ENCODE measurements at regions not wholly inside any gene's neighbourhood (a gene's known extent, or its start where the extent isn't known, plus 50 kb on each side); places are given as distances from the start of the nearest gene placed in this dataset.

DNA sequence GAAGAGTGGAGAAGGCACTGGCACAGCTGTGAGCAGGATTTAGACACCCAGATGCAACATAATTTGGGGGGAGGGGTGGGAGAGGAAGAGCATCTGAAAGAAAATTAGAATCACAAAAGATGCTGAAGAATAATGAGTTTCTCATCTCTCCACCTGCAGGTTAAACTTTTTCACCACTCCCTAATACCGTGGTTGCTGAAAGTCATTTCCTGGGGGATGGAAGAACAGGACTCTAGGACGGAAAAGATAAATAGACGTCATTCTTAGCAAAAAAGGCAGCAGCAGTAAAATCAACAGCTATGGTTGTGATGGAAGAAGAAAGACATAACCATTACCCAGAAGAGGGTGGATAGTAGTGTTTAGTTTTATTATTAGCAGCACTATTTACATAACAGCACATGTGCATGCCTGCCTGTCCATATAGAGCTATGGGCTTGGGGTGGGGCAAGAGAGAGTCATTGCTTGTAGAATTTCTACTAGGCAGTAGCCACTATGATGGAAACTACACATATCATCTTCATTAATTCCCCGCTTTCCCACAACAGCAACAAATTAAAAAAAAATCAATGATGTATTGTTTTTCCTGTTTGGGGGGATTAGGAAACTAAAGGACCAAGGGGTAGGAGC is 212.2 kb downstream of the TRIB2 start (continued):
- no peak for TF ChIP-seq ZNF841 (CRISPR knock-in tag; IDR thresholded peaks at IDR 0.05; ENCODE audit: borderline replicate concordance)

DNA sequence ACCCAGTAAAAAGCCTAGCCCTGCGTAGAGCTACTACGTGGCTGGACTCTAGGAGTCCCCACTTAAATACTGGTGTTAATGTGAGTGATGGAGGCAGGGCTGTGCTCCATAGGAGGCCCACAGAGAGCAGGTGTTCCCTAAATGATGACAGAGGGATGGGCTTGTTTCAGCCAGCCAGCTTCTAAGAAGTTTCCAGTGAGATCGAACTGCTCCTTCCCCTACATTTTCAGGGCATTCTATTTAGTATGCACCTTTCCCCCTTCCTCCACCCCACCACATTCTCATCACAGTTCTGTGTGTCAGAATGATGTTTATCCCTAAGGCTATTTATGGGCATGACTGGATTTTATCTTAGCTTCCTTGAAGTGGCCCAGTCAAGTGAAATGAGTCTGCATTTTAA is 213.0 kb downstream of the TRIB2 start:
- BruUV-seq (replicated peaks) = no TSS peak
- no peak for FAIRE-seq
- Histone ChIP-seq H3K4me1 (ENCODE audit: insufficient read depth, low read length) (no peaks in the 10 kb centered on the region), H3K27me3 (ENCODE audit: control insufficient read depth in 1 of 2, insufficient read depth in 2 of 2, low read length in 2 of 2) (no peaks in the 10 kb centered on the region), H3K36me3 (replicated peaks in 1 of 2; ENCODE audit: control insufficient read depth in 1 of 2, insufficient read depth in 2 of 2, low read length in 2 of 2) (no peaks in the 10 kb centered on the region), H3K79me2 (ENCODE audit: insufficient read depth, low read length) (no peaks in the 10 kb centered on the region), H4K20me1 (ENCODE audit: insufficient read depth, low read length) (no peaks in the 10 kb centered on the region), H3K9ac (ENCODE audit: insufficient read depth, low read depth, low read length) (no peak overlapping the region), H3K9me3 (ENCODE audit: low read length) (no peaks in the 10 kb centered on the region), H2AFZ (ENCODE audit: low read length) (no peak overlapping the region), H3K4me2 (ENCODE audit: low read depth, low read length) (no peak overlapping the region), H3K27ac (ENCODE audit: extremely low read length, insufficient read depth, low read length) (no peak overlapping the region), H3K4me3 (replicated peaks in 1 of 3; ENCODE audit: insufficient read depth in 1 of 3, low read depth in 2 of 3, low read length in 3 of 3) (no peak overlapping the region)
- ATAC-seq = no peak
- 2% methylated on average over 3 of the region's 3 CpGs for WGBS (ENCODE audit: low lambda C conversion rate)
- TF ChIP-seq, protein P1, sequence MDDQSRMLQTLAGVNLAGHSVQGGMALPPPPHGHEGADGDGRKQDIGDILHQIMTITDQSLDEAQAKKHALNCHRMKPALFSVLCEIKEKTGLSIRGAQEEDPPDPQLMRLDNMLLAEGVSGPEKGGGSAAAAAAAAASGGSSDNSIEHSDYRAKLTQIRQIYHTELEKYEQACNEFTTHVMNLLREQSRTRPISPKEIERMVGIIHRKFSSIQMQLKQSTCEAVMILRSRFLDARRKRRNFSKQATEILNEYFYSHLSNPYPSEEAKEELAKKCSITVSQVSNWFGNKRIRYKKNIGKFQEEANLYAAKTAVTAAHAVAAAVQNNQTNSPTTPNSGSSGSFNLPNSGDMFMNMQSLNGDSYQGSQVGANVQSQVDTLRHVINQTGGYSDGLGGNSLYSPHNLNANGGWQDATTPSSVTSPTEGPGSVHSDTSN (CRISPR knock-in tag; IDR thresholded peaks at IDR 0.05; ENCODE audit: borderline replicate concordance) = no peak
- TF ChIP-seq WIZ (CRISPR knock-in tag; IDR thresholded peaks at IDR 0.05) = no peak
- no peak for TF ChIP-seq BRD4 (CRISPR knock-in tag; IDR thresholded peaks at IDR 0.05)
- TF ChIP-seq NCOA2 (CRISPR knock-in tag; IDR thresholded peaks at IDR 0.05) = no peak
- no peak for TF ChIP-seq MBNL3 (CRISPR knock-in tag; conservative IDR thresholded peaks at IDR 0.05)
- TF ChIP-seq RBM39 (IDR thresholded peaks at IDR 0.05; ENCODE audit: low read depth, low read length, poor library complexity, severe bottlenecking) = no peak
- TF ChIP-seq MIER3 (CRISPR knock-in tag; IDR thresholded peaks at IDR 0.05; ENCODE audit: borderline replicate concordance) = no peak
- no peak for TF ChIP-seq ZNF547 (CRISPR knock-in tag; IDR thresholded peaks at IDR 0.05)
- TF ChIP-seq, protein P2, sequence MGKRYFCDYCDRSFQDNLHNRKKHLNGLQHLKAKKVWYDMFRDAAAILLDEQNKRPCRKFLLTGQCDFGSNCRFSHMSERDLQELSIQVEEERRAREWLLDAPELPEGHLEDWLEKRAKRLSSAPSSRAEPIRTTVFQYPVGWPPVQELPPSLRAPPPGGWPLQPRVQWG (CRISPR knock-in tag; IDR thresholded peaks at IDR 0.05; ENCODE audit: borderline replicate concordance, low read depth) = no peak
- no peak for TF ChIP-seq RXRA (CRISPR knock-in tag; IDR thresholded peaks at IDR 0.05)
- TF ChIP-seq MTA3 (CRISPR knock-in tag; IDR thresholded peaks at IDR 0.05) = no peak
- no peak for TF ChIP-seq ZNF501 (CRISPR knock-in tag; IDR thresholded peaks at IDR 0.05)
- TF ChIP-seq ZNF10 (CRISPR knock-in tag; IDR thresholded peaks at IDR 0.05; ENCODE audit: borderline replicate concordance, low read depth) = no peak
- no peak for TF ChIP-seq HIVEP1 (CRISPR knock-in tag; IDR thresholded peaks at IDR 0.05)
- no peak for TF ChIP-seq ZBTB7A (CRISPR knock-in tag; IDR thresholded peaks at IDR 0.05)
- no peak for TF ChIP-seq ZNF891 (CRISPR knock-in tag; IDR thresholded peaks at IDR 0.05)
- TF ChIP-seq ZNF790 (CRISPR knock-in tag; IDR thresholded peaks at IDR 0.05; ENCODE audit: borderline replicate concordance) = no peak
- DNase-seq (ENCODE audit: low spot score) = no peak
- ChIA-PET CTCF (ENCODE audit: low intra/inter-chr PET ratio, low total read pairs) (no interaction called here), POLR2A (no interaction called here)
- in situ Hi-C loops (cut with HindIII; ENCODE audit: extremely low pct_ligation_motif_present, low pct_unique_long_range_greater_than_20kb) = no loop called here
- intact Hi-C loops (cut with micrococcal nuclease; ENCODE audit: unreplicated experiment) = loop anchor here (5.0 kb wide), 1 partner anchor 512 kb away; no protein-coding TSS in a partner anchor

Measured in HepG2 (cell line).